ENCODE measurements at regions not wholly inside any gene's neighbourhood (a gene's known extent, or its start where the extent isn't known, plus 50 kb on each side); places are given as distances from the start of the nearest gene placed in this dataset.

DNA sequence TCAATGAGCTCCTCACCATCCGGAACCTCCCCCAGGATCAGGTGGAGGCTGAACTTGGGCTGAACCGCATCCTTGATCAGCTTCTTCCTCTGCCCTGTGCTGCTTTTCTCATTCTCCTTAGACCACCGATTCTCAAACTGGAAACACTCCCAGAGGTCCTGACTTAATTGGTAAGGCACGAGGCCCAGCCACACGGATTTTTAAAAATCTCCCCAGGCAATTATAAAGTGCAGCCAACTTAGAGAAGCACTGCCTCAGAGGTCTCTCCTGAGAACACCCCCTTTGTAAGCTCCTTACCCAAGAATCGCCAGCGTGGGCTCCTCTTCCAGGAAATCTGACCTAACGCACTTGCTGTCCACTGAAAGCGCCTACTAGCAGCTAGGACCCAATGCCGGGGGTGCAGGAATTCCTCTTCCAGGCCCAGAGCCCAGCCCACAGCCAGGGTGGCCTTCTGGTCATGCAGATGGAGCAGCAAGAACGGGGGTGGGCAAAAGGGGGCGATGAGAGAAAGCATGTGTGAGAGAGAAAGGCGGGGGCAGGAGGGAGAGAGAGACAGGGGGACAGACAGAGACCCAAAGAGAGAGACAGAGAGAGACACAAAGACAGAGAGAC is 66.9 kb upstream of the CACNA1A start:
- TF ChIP-seq POLR2A (IDR thresholded peaks at IDR 0.05): no peak
- TF ChIP-seq, protein P1, sequence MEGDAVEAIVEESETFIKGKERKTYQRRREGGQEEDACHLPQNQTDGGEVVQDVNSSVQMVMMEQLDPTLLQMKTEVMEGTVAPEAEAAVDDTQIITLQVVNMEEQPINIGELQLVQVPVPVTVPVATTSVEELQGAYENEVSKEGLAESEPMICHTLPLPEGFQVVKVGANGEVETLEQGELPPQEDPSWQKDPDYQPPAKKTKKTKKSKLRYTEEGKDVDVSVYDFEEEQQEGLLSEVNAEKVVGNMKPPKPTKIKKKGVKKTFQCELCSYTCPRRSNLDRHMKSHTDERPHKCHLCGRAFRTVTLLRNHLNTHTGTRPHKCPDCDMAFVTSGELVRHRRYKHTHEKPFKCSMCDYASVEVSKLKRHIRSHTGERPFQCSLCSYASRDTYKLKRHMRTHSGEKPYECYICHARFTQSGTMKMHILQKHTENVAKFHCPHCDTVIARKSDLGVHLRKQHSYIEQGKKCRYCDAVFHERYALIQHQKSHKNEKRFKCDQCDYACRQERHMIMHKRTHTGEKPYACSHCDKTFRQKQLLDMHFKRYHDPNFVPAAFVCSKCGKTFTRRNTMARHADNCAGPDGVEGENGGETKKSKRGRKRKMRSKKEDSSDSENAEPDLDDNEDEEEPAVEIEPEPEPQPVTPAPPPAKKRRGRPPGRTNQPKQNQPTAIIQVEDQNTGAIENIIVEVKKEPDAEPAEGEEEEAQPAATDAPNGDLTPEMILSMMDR (IDR thresholded peaks at IDR 0.05): no peak

Measured in suprapubic skin (tissue), 3 donors.